Glomerular visceral epithelial cell (primary cell): ENCODE measurements at regions not wholly inside any gene's neighbourhood (a gene's known extent, or its start where the extent isn't known, plus 50 kb on each side); places are given as distances from the start of the nearest gene placed in this dataset.
A peak's percentile ranks its signal among the peaks of the same experiment; 100 is the strongest.
"Not testable (repeated sequence)": the region's sequence is repeated elsewhere in the genome, so short reads cannot be mapped to it uniquely, and the experiment has no call there.

ENCODE experiments used
- DNase-seq: peaks from one replicate; pipeline ENCODE4 v3.0.0-alpha.2; 2016; ENCODE audit errors: extremely low spot score

DNA sequence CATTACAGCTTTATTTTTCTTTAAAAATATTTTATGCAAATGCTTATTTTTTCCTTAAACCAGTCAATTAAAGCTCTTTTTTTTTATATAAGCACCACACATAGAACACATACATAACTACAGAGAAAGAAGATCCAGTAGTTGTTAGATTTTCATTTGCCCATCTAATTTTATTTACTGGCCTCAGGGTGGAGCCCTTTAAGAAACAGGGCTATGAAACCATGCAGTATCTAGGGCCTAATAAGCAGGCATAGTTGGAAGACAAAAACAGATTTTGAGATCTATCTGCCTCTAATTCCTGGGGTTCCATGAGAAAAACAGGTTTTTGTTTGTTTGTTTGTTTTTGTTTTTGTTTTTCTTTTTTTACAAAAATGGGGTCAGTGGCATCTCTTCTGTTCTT lies 120.6 kb downstream of the BCHE start:
- no peak for DNase-seq

GRCh38 chr3:165713479-165713878 lies 123.7 kb downstream of the BCHE start:
- no peak for DNase-seq

DNA sequence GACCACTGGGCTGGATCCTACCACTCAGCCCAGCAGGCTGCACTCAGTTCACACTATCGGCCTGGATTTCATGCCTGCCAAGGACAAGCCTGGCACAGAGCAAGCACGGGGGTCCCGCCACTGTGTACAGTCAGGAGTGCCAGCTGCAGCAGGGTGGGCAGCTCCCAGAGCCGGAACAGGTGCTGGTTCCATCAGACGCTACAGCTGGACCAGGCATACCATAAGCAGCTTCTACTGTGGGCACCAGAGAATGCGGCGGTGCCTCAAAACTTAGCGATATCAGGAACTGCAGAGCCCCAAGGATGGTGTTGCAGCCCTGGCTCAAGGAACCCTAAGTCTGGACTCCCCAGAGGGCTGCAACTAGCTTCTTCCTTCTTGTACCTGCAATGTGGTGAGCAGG lies 124.8 kb downstream of the BCHE start:
- no peak for DNase-seq

DNA sequence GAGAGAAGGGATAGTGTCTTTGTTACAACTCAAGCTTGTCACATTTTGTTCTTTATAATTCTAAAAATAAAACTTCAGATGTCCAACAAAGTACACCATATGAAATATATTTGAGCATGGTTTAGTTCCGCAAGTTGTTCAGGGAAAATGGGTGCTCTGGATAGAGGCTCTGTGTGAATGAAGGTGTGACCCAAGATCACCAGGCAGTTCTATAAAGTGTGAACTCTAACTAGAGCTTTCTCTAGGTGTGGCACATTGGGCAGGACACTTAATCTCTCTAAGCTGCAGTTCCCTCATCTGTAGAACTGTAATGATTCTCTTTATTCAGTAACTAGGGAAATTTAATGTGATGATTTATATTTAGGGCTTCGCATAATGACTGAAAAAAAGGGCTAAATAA lies 139.3 kb downstream of the BCHE start:
- DNase-seq: no peak

- DNase-seq: no peak
Observed at GRCh38 chr3:165696496-165696895, 140.7 kb downstream of the BCHE start.

GRCh38 chr3:165683947-165684346 lies 153.3 kb downstream of the BCHE start:
- DNase-seq: no peak

- no peak for DNase-seq
Observed at GRCh38 chr3:165682734-165683133, 154.5 kb downstream of the BCHE start.

DNA sequence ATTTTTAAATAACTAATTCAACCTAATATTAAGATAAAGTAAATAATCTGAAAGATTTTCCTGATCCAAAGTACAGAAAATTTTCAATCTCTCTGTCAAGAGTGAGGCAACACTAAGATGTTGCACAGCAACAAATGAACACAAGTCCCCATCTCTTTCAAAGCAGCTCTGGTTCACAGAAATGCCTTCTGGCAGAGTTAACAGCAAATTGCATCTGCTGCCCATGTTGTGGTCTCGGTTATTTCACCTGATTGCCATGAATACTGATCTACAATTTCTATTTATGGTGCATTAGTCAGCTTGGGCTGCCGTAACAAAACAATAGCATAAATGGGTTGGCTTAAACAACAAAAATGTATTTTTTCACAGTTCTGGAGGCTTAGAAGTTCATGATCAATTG lies 167.3 kb downstream of the BCHE start:
- no peak for DNase-seq

- DNase-seq: peak; percentile 1
Observed at GRCh38 chr3:165669504-165669903, 167.7 kb downstream of the BCHE start.

- no peak for DNase-seq
Observed at GRCh38 chr3:165667676-165668075, 169.5 kb downstream of the BCHE start.

DNA sequence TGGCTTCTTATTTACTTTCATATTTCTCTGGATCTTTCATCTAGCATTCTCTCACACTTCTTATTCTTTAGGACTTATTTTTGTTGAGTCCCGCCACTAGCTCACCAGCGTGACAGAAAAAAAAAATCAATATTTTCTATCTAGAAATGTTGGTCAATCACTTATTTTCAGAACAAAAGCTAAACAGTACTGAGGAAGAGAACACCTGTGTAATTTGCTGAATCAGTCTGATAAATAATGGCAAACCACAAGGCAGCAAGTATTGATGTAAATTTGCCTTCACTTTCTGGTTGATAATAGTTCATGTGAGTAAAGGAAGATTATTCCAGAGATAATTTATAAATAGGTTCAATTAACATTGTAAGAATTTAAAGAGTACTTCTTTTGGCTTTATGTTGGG lies 179.2 kb downstream of the BCHE start:
- DNase-seq: no peak

DNA sequence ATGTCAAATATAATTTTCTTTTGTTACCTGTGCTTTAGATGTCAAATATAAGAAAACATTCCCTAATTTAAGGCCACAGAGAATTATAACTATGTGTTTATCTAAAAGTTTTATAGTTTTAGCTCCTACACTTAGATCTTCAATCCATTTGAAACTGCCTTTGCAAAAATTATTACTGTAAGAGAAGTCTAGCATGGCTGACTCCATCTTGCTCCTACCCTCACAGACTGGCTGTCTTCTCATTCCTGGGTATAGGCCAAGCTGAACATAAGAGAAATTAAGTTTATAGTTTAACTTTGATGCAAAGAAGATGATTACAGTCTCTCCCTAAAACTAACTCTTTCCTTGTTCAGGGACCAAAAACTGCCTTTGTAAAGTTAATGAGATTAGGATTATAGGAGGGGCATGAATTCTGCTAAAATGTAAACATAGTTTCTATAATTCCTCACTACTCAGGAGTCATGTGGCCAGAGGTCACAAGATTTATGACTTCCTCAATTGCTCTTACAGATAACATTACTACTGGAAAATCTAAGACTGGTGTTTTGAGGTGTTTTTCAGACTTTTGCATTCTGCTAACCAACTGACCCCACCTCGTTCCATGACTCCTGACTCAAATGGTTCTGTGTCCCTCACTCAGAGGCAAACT lies 184.0 kb downstream of the BCHE start:
- DNase-seq: no peak

DNA sequence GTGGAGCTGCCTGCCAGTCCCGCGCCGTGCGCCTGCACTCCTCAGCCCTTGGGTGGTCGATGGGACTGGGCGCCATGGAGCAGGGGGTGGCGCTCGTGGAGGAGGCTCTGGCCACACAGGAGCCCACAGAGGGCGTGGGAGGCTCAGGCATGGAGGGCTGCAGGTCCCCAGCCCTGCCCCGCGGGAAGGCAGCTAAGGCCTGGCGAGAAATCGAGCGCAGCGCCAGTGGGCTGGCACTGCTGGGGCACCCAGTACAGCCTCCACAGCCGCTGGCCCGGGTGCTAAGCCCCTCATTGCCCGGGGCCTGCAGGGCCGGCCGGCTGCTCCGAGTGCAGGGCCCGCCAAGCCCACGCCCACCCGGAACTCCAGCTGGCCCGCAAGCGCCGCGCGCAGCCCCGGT lies 187.9 kb downstream of the BCHE start:
- DNase-seq: not testable (repeated sequence)

DNA sequence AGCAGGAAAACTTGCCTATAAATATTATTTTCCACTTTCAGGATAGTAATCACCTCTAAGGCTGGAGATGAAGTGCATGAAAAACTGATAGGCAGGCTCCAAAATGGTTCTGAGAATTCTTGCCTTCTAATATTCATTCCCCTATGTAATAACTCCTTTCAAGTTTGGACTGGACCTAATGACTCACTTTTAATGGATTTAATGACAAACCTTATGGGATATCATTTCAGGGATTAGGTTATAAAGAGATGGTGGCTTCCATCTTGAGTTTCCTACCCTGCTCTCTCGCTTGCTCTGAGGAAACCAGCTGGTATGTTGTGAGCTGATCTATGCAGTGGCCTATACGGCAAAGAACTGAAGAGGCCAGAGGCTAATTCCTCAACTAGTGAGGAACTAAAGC lies 192.0 kb downstream of the BCHE start:
- no peak for DNase-seq

- no peak for DNase-seq
Observed at GRCh38 chr3:165644331-165644730, 192.9 kb downstream of the BCHE start.

- DNase-seq: peak; percentile 87
Observed at GRCh38 chr3:165643425-165643824, 193.8 kb downstream of the BCHE start.

- peak; percentile 98 for DNase-seq
Observed at GRCh38 chr3:165642761-165643420, 194.3 kb downstream of the BCHE start.

- DNase-seq: no peak
Observed at GRCh38 chr3:165641569-165642310, 195.5 kb downstream of the BCHE start.

DNA sequence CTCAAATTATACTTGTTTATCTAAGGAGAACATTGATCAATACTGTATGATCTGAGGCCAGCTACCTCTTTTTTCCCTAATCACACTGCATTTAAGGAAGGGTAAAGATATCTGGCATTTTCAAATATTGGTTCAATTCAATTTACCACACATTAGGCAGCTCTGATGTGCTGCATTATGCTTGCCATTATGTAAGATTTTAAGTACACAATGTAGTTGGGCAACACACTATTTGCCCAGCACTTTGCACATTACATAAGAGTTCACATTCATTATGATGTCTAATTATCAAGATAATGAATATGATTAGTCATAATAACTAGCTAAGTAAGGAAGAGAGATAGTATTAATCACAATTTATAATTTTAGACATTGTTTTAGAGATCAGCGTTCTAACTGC lies 196.3 kb downstream of the BCHE start:
- no peak for DNase-seq

- no peak for DNase-seq
Observed at GRCh38 chr3:165640031-165640430, 197.2 kb downstream of the BCHE start.

GRCh38 chr3:165638034-165638433 lies 199.2 kb downstream of the BCHE start:
- no peak for DNase-seq

GRCh38 chr3:165636684-165637015 lies 200.6 kb downstream of the BCHE start:
- DNase-seq: peak; percentile 39
